Erythroblast (primary cell): ENCODE measurements at regions not wholly inside any gene's neighbourhood (a gene's known extent, or its start where the extent isn't known, plus 50 kb on each side); places are given as distances from the start of the nearest gene placed in this dataset.

Experiments
- GATA1 ChIP-seq: IDR thresholded peaks from 2 replicates; pipeline ENCODE4 v1.6.1; 2011; ENCODE audit warnings: low read depth, mild to moderate bottlenecking, control low read depth, low read length, moderate library complexity
- POLR2A ChIP-seq: IDR thresholded peaks from 2 replicates; pipeline ENCODE4 v1.6.1; 2011; ENCODE audit warnings: mild to moderate bottlenecking, low read length

GRCh38 chr2:176818076-176818475, 394.5 kb upstream of the HNRNPA3 start:
- TF ChIP-seq POLR2A (no peak), GATA1 (no peak)
